ENCODE measurements at regions not wholly inside any gene's neighbourhood (a gene's known extent, or its start where the extent isn't known, plus 50 kb on each side); places are given as distances from the start of the nearest gene placed in this dataset.

DNA sequence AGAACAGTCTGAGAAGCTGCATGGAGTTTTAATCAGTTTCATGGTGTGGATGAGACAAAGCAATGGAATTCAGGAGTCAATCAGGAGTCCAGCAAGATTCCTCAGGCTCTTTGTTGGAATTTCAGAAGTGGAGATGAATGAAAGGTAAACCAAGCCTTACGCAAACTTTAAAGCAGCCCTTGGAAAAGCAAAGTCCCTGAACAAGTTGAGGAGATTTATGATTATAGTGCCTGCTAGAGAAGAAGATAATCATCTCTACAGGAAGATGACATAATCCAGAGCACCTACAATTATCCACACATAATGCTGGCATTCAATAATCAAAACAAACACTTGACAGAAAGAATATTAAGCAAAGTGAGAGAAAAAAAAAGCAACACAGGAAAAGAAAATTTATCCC lies 1380.1 kb upstream of the NUDT12 start:
- no peaks in the 10 kb centered on the region for H3K79me2 ChIP-seq (ENCODE audit: low read length)
- H3K9me3 ChIP-seq (ENCODE audit: insufficient read depth, low read length), result no peaks in the 10 kb centered on the region
- TF ChIP-seq EZH2phosphoT487 (IDR thresholded peaks at IDR 0.05; ENCODE audit: low read depth), result no peak
- TF ChIP-seq, protein P1, sequence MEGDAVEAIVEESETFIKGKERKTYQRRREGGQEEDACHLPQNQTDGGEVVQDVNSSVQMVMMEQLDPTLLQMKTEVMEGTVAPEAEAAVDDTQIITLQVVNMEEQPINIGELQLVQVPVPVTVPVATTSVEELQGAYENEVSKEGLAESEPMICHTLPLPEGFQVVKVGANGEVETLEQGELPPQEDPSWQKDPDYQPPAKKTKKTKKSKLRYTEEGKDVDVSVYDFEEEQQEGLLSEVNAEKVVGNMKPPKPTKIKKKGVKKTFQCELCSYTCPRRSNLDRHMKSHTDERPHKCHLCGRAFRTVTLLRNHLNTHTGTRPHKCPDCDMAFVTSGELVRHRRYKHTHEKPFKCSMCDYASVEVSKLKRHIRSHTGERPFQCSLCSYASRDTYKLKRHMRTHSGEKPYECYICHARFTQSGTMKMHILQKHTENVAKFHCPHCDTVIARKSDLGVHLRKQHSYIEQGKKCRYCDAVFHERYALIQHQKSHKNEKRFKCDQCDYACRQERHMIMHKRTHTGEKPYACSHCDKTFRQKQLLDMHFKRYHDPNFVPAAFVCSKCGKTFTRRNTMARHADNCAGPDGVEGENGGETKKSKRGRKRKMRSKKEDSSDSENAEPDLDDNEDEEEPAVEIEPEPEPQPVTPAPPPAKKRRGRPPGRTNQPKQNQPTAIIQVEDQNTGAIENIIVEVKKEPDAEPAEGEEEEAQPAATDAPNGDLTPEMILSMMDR (IDR thresholded peaks at IDR 0.05; ENCODE audit: low read depth, low read length), result no peak
- no peaks in the 10 kb centered on the region for H3K4me1 ChIP-seq (ENCODE audit: low read length)
- no peak overlapping the region for H3K9ac ChIP-seq (ENCODE audit: low read length)
- H3K4me3 ChIP-seq (ENCODE audit: low read length), result no peak overlapping the region
- H3K27me3 ChIP-seq (ENCODE audit: low read depth, low read length), result no peaks in the 10 kb centered on the region
- no peaks in the 10 kb centered on the region for H4K20me1 ChIP-seq (ENCODE audit: insufficient read depth, low read length)
- no peak overlapping the region for H3K4me2 ChIP-seq (ENCODE audit: low read length)
- no peaks in the 10 kb centered on the region for H3K36me3 ChIP-seq (replicated peaks; ENCODE audit: low read depth, low read length)
- H2AFZ ChIP-seq (ENCODE audit: low read depth, low read length), result no peak overlapping the region
- H3K27ac ChIP-seq (ENCODE audit: low read length), result no peak overlapping the region

DNA sequence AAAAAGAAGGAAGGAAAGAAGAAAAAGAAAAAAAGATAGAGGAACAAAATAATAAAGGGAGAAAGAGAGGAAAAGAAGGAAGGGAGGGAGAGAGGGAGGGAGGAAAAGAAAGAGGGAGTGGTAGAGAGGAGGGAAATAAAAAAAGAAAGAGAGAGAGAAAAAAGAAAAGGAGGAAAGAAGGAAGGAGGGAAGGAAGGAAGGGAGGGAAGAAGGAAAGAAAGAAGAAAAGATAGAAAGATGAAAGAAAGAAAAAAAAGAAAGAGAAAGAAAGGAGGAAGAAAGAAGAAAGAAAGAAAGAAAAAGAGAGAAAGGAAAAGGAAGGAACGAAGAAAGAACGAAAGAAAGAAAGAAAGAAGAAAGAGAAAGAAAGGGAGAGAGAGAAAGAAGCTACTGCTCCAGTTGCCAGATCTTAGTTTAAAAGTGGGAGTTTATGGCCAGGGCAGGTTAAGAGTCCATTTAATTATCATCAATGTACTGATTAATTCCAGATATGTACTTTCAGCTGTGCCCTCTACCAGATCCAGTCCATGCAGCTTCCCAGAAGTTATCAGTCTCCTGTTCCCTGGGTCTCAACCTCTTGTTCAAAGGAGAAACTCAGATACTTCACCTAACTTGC lies 1378.5 kb upstream of the NUDT12 start:
- Histone ChIP-seq H3K27ac (ENCODE audit: low read length) (no peak overlapping the region), H3K4me1 (ENCODE audit: low read length) (no peaks in the 10 kb centered on the region), H3K9me3 (ENCODE audit: insufficient read depth, low read length) (no peaks in the 10 kb centered on the region), H3K79me2 (ENCODE audit: low read length) (no peaks in the 10 kb centered on the region), H3K27me3 (ENCODE audit: low read depth, low read length) (no peaks in the 10 kb centered on the region), H3K36me3 (replicated peaks; ENCODE audit: low read depth, low read length) (no peaks in the 10 kb centered on the region), H3K4me2 (ENCODE audit: low read length) (no peak overlapping the region), H3K9ac (ENCODE audit: low read length) (no peak overlapping the region), H2AFZ (ENCODE audit: low read depth, low read length) (no peak overlapping the region), H4K20me1 (ENCODE audit: insufficient read depth, low read length) (no peaks in the 10 kb centered on the region), H3K4me3 (ENCODE audit: low read length) (no peak overlapping the region)
- TF ChIP-seq EZH2phosphoT487 (IDR thresholded peaks at IDR 0.05; ENCODE audit: low read depth), result no peak
- TF ChIP-seq, protein P1 (IDR thresholded peaks at IDR 0.05; ENCODE audit: low read depth, low read length), result no peak

DNA sequence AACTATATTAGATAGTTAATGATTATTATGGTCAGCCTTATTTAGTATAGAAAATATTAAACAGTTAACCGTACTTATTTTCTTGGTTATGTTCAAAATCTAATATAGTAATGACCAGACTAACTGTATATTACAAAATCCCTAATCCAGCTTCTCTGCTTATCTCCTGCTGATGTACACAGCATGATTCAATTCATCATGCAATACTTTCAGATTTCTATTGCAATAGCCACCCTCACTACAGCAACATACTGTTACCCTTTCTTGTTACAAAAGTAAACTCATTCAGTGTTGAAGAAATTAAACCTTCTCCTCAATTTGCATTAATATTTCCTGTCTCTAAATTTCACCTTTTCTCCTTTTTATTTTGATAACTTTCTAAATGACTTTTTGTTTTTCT lies 1375.0 kb upstream of the NUDT12 start:
- no peaks in the 10 kb centered on the region for H3K79me2 ChIP-seq (ENCODE audit: low read length)
- H3K27ac ChIP-seq (ENCODE audit: low read length), result no peak overlapping the region
- H3K9ac ChIP-seq (ENCODE audit: low read length), result no peak overlapping the region
- no peaks in the 10 kb centered on the region for H3K9me3 ChIP-seq (ENCODE audit: insufficient read depth, low read length)
- H3K27me3 ChIP-seq (ENCODE audit: low read depth, low read length), result no peaks in the 10 kb centered on the region
- H4K20me1 ChIP-seq (ENCODE audit: insufficient read depth, low read length), result no peaks in the 10 kb centered on the region
- no peaks in the 10 kb centered on the region for H3K4me1 ChIP-seq (ENCODE audit: low read length)
- H3K4me2 ChIP-seq (ENCODE audit: low read length), result no peak overlapping the region
- H3K36me3 ChIP-seq (replicated peaks; ENCODE audit: low read depth, low read length), result no peaks in the 10 kb centered on the region
- no peak for TF ChIP-seq EZH2phosphoT487 (IDR thresholded peaks at IDR 0.05; ENCODE audit: low read depth)
- TF ChIP-seq, protein P1 (IDR thresholded peaks at IDR 0.05; ENCODE audit: low read depth, low read length), result no peak
- H3K4me3 ChIP-seq (ENCODE audit: low read length), result no peak overlapping the region
- no peak overlapping the region for H2AFZ ChIP-seq (ENCODE audit: low read depth, low read length)

DNA sequence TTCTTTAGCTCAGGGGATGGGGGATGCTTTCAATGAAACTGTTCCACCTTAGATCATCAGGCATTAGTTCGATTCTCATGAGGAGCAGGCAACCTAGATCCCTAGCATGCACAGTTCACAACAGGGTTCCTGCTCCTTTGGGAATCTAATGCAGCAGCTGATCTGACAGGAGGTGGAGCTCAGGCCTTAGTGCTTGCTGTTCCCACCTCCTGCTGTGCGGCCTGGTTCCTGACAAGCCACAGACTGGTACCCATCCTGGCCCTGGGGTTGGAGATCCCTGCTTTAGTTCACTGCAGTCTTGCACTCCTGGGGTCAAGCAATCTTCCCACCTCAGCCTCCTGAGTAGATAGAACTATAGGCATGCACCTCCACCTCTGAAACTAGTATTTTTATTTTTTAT lies 1369.8 kb upstream of the NUDT12 start:
- Histone ChIP-seq H3K79me2 (ENCODE audit: low read length) (no peaks in the 10 kb centered on the region), H3K4me2 (ENCODE audit: low read length) (no peak overlapping the region), H4K20me1 (ENCODE audit: insufficient read depth, low read length) (no peaks in the 10 kb centered on the region), H3K4me3 (ENCODE audit: low read length) (no peak overlapping the region), H3K4me1 (ENCODE audit: low read length) (no peaks in the 10 kb centered on the region), H3K36me3 (replicated peaks; ENCODE audit: low read depth, low read length) (no peaks in the 10 kb centered on the region), H3K9me3 (ENCODE audit: insufficient read depth, low read length) (no peaks in the 10 kb centered on the region), H3K9ac (ENCODE audit: low read length) (no peak overlapping the region), H2AFZ (ENCODE audit: low read depth, low read length) (no peak overlapping the region), H3K27me3 (ENCODE audit: low read depth, low read length) (no peaks in the 10 kb centered on the region), H3K27ac (ENCODE audit: low read length) (no peak overlapping the region)
- no peak for TF ChIP-seq EZH2phosphoT487 (IDR thresholded peaks at IDR 0.05; ENCODE audit: low read depth)
- TF ChIP-seq, protein P1 (IDR thresholded peaks at IDR 0.05; ENCODE audit: low read depth, low read length), result no peak
